HG03025 (cell line): ENCODE measurements at regions not wholly inside any gene's neighbourhood (a gene's known extent, or its start where the extent isn't known, plus 50 kb on each side); places are given as distances from the start of the nearest gene placed in this dataset.
"Not testable (repeated sequence)": the region's sequence is repeated elsewhere in the genome, so short reads cannot be mapped to it uniquely, and the experiment has no call there.

Experiments used
- ATAC-seq: cut with Tn5 transposase; IDR thresholded peaks from one replicate; pipeline ENCODE4 v1.9.1; 2021; ENCODE audit warnings: mild to moderate bottlenecking, moderate library complexity; ENCODE audit not compliant: unreplicated experiment, low FRiP score

DNA sequence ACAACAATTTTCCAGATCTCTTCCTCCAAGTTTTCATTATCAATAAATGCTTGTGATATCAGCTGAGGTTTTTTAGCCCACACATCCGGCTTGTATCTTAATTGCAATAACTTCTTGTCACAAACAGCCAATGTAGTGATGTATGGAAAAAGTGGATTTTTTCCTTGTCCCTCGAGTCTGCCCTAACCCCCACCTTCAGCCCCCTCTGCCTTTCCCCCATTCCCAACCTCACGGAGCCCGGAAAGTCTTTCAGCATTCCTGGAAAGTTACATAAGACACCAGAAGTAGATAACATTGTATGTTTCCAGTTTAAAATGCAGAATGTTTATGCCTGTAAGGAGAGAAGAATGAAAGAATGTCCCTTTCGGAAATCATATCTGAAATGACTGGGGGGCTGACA lies 179.2 kb upstream of the PHACTR1 start:
- ATAC-seq, result no peak

DNA sequence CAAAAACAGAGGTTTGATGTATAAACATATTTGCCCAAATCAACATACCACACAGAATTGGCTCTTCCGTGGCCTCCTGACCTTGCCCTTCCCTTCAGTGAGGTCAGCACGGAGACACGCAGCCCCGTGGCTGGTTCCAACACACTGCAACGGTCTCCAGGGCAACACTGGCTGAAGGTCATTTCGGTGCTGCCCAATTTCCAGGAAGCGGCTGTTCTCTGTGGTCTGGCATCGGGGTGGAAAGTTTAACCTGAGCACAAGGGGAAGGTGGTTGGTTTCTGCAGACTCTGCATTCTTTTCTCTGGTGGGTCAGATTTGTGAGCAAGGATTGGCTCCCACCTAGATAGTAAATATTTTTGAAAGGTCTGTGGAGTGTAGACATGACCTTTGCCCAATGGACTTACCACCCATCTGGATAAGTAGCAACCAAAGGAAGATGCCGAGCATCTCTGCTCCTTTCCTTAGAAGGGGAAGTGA lies 177.6 kb upstream of the PHACTR1 start:
- no peak for ATAC-seq

DNA sequence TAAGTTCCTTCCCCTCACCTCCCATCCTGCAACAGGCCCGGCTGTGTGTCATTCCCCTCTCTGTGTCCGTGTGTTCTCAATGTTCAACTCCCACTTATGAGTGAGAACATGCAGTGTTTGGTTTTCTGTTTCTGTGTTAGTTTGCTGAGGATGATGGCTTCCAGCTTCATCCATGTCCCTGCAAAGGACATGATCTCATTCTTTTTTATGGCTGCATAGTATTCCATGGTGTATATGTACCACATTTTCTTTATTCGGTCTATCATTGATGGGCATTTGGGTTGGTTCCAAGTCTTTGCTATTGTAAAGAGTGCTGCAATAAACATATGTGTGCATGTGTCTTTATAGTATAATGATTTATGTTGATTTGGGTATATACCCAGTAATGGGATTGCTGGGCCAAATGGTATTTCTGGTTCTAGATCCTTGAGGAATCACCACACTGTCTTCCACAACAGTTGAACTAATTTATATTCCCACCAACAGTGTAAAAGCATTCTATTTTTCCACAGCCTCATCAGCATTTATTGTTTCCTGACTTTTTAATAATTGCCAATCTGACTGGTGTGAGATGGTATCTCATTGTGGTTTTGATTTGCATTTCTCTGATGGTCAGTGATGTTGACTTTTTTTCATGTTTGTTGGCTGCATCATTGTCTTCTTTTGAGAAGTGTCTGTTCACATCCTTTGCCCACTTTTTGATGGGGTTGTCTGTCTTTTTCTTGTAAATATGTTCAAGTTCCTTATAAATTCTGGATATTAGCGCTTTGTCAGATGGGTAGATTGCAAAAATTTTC lies 174.1 kb upstream of the PHACTR1 start:
- ATAC-seq, result not testable (repeated sequence)

DNA sequence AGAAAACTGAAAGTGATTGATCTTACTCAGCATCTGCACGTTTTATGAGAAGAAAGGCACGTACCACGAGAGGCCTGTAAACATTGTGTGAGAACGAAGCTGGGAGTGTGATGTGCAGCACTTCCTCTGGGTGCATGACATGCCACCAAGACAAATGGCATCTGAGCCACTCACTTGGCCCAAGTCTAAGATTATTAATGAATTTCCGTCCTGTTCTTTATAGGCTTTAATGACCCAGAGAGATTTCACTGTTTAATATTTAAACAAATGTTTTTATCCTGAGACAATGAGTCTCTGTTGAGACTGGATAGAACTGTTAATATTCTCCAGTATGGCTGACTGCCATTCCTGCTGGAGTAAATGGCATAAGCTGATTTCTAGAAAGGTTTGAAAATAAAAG lies 172.6 kb upstream of the PHACTR1 start:
- ATAC-seq, result no peak

DNA sequence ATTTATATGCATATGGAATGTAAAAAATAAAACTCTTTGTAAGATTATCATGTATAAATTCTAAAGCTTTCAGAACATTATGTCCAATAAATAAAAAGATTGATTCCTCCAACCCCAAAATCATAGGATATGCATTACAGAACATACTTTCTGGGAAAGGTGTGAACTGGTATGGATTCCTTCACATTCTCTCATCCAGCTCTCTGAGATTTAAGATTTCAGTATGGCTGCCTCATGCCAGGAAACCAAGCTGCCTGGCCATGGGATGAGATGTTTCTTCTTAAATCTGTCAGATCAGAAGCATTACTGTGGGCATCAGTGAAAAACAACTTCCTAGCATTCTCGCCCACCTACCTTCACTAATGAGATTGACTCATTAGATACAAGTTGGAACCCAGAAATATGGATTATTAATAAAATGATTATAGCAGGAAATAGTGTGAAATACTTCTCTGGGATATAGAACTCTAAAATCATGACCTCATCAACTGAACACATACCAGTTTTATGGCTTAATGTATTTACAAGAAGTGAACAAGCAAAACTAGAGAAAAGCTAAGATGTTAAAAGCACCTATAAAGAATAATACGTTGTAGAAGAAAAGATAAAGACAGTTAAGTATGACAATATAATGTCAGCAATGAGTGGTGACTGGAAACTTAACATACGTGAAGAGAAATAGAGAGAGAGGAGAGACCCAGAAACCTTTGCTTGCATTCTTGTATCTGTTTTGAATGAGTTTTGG lies 171.6 kb upstream of the PHACTR1 start:
- no peak for ATAC-seq

DNA sequence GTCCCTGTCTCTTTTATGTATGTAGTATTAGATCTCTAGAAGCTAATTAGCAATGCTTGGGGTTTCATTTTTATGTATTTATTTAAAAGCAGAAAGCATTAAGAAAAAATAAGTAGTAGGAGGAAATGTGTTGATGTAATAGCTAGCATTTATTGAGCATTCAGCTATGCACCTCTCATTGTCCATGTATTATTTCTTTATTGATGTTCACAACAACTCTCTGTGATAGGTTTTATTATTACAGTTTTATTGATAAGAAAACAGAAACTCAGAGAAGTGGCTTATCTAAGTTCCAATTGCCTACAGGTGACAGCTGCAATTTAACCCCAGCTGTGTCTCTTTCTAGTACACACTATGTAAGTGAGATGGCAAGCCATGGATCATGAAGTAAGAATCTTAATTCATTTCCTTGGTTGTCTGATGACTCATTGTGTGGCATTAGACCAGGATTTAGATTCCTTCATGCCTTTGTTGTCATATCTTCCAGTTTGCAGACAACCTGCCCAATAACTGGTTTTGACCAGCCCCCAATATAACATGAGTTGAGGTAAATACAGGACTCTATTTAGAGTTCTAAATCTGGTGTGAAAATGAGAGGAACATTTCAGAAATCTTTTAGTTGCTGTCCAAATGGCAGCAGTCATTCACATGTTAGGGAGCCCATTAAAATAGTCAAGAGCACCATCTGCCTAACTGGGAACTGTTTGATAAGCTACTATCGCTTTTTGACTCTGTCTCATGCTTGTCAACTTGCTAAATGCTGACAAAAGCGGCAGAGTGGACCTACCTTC lies 170.8 kb upstream of the PHACTR1 start:
- ATAC-seq, result no peak

- no peak for ATAC-seq
Measured at GRCh38 chr6:12546410-12547002, 170.1 kb upstream of the PHACTR1 start.

GRCh38 chr6:12548526-12548925 lies 168.0 kb upstream of the PHACTR1 start:
- ATAC-seq, result no peak

GRCh38 chr6:12549445-12549844 lies 167.1 kb upstream of the PHACTR1 start:
- not testable (repeated sequence) for ATAC-seq

- not testable (repeated sequence) for ATAC-seq
Measured at GRCh38 chr6:12554820-12555219, 161.7 kb upstream of the PHACTR1 start.

GRCh38 chr6:12555267-12555666 lies 161.3 kb upstream of the PHACTR1 start:
- no peak for ATAC-seq

- ATAC-seq, result no peak
Measured at GRCh38 chr6:12555781-12556180, 160.8 kb upstream of the PHACTR1 start.

GRCh38 chr6:12557765-12558164 lies 158.8 kb upstream of the PHACTR1 start:
- ATAC-seq, result no peak

DNA sequence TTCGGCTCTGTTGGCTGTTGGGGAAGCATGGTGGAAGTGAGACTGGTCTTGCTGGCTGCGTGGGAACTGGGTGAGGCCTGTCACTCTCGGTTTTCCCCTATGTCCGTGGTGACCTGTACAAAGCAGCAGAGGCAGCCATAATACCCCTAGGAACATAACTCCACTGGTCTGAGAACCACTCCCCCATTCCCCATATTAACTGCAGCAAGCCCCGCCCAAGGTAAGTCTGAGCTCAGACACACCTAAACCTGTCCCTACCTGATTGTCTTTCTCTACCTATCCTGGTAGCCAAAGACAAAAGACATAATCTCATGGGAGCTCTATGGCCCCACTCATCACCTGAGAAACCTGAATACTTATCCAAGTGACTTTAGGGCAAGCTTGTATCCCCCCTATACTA lies 156.3 kb upstream of the PHACTR1 start:
- ATAC-seq, result no peak

- ATAC-seq, result no peak
Measured at GRCh38 chr6:12566618-12567123, 149.9 kb upstream of the PHACTR1 start.

GRCh38 chr6:12567682-12568081 lies 148.9 kb upstream of the PHACTR1 start:
- no peak for ATAC-seq

DNA sequence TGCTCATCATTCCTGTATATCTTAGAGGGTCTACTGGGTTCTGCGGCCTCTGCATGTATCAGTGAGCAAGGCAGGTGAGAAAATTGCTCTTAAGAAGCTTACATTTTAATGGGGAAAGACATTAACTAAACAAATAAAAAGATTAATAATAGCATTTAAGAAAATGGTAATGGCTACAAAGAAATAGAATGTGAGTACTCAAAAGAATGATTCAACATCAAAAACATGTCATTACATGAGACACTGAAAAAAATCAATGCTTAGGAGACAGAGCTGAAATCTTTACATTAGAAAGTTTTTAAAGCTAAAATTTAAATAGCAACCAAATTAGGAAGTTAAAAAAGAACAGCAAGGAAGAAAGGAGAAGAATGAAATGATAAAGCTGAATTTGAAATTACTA lies 146.9 kb upstream of the PHACTR1 start:
- ATAC-seq, result no peak

DNA sequence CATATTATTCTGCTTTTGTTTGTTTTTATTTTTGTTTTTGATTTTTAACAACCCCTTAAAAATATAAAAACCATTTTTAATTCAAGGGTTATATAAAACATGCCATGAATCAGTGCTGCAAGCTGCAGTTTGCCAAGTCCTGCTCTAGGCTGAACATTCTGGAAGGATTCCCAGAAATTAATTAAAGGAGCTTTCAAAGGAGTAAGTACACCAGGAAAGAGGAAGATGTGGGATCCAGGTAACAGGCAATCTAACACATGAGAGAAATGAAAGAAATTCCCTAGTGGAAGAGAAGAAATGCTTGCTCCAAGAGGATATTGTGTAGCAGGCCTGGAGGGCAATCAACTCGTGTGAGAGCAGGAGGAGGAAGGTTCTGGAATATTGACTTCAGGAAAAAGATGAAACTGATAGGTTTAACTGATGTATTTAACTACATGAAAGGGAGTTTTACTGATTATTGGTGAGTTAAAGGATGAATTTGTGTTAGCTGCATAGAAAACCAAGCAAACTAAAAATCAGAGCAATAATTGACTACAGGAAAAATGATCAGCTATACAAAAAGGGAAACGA lies 146.0 kb upstream of the PHACTR1 start:
- ATAC-seq, result no peak

- no peak for ATAC-seq
Measured at GRCh38 chr6:12572896-12573827, 143.4 kb upstream of the PHACTR1 start.
